ENCODE measurements at regions not wholly inside any gene's neighbourhood (a gene's known extent, or its start where the extent isn't known, plus 50 kb on each side); places are given as distances from the start of the nearest gene placed in this dataset.

GRCh38 chr6:109284675-109285074, 97.6 kb downstream of the CD164 start:
- DNase-seq = no peak
- Histone ChIP-seq H3K9me2 (replicated peaks; ENCODE audit: low read length) (no peaks in the 10 kb centered on the region), H3K36me3 (ENCODE audit: low read depth, low read length) (no peaks in the 10 kb centered on the region), H3K27ac (ENCODE audit: low read length) (no peak overlapping the region), H2AFZ (ENCODE audit: low read length) (no peak overlapping the region), H3K9me3 (ENCODE audit: low read length) (no peaks in the 10 kb centered on the region), H3K4me1 (ENCODE audit: insufficient read depth, low read length) (no peaks in the 10 kb centered on the region), H3K27me3 (ENCODE audit: low read length) (no peaks in the 10 kb centered on the region), H3K4me2 (ENCODE audit: low read length) (no peak overlapping the region), H4K20me1 (ENCODE audit: low read length) (no peaks in the 10 kb centered on the region), H3K9ac (ENCODE audit: low read length) (no peak overlapping the region), H3F3A (ENCODE audit: low read length, unreplicated experiment) (no peaks in the 10 kb centered on the region), H3K79me2 (ENCODE audit: low read length) (no peaks in the 10 kb centered on the region), H3K4me3 (ENCODE audit: low read length) (no peak overlapping the region)
- intact Hi-C loops (cut with micrococcal nuclease) = no loop called here
- POLR2A ChIA-PET (ENCODE audit: unreplicated experiment) = no interaction called here
- no peak for ATAC-seq
- CTCF ChIA-PET = no interaction called here
- TF ChIP-seq EZH2phosphoT487 (IDR thresholded peaks at IDR 0.05; ENCODE audit: borderline replicate concordance, low read length) (no peak), EZH2 (IDR thresholded peaks at IDR 0.05; ENCODE audit: low read length, unreplicated experiment) (no peak)
- TF ChIP-seq, protein P1, sequence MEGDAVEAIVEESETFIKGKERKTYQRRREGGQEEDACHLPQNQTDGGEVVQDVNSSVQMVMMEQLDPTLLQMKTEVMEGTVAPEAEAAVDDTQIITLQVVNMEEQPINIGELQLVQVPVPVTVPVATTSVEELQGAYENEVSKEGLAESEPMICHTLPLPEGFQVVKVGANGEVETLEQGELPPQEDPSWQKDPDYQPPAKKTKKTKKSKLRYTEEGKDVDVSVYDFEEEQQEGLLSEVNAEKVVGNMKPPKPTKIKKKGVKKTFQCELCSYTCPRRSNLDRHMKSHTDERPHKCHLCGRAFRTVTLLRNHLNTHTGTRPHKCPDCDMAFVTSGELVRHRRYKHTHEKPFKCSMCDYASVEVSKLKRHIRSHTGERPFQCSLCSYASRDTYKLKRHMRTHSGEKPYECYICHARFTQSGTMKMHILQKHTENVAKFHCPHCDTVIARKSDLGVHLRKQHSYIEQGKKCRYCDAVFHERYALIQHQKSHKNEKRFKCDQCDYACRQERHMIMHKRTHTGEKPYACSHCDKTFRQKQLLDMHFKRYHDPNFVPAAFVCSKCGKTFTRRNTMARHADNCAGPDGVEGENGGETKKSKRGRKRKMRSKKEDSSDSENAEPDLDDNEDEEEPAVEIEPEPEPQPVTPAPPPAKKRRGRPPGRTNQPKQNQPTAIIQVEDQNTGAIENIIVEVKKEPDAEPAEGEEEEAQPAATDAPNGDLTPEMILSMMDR (conservative IDR thresholded peaks at IDR 0.05; ENCODE audit: low read depth, low read length) = no peak
- BruUV-seq (replicated peaks) = no TSS peak

GRCh38 chr6:109282756-109283155, 99.5 kb downstream of the CD164 start:
- CTCF ChIA-PET = no interaction called here
- no peak for ATAC-seq

DNA sequence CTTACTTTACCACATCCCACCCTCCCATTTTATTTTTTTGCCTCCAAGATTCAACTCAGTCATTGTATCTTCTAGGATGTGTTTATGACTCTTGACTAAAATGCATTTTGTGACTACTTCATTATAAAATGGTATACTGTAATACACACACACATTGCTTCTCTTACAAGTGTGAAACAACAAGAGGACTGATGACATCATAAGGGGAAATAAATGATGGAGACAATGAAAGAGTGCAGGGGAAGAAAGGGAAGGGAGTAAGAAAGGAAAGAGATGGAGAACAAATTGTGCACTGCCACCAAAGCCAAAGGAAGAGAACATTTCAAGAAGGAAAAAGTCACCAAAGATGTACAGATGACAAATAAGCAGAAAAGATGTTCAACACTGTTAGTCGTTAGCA, 102.6 kb downstream of the CD164 start:
- Histone ChIP-seq H4K20me1 (ENCODE audit: low read length) (no peaks in the 10 kb centered on the region), H3K79me2 (ENCODE audit: low read length) (no peaks in the 10 kb centered on the region), H3K27ac (ENCODE audit: low read length) (no peak overlapping the region), H3F3A (ENCODE audit: low read length, unreplicated experiment) (no peaks in the 10 kb centered on the region), H3K36me3 (ENCODE audit: low read depth, low read length) (no peaks in the 10 kb centered on the region), H2AFZ (ENCODE audit: low read length) (no peak overlapping the region), H3K9ac (ENCODE audit: low read length) (no peak overlapping the region), H3K4me1 (ENCODE audit: insufficient read depth, low read length) (no peaks in the 10 kb centered on the region), H3K4me2 (ENCODE audit: low read length) (no peak overlapping the region), H3K27me3 (ENCODE audit: low read length) (no peaks in the 10 kb centered on the region), H3K9me3 (ENCODE audit: low read length) (no peaks in the 10 kb centered on the region), H3K9me2 (replicated peaks; ENCODE audit: low read length) (no peaks in the 10 kb centered on the region), H3K4me3 (ENCODE audit: low read length) (no peak overlapping the region)
- intact Hi-C loops (cut with micrococcal nuclease) = no loop called here
- no peak for DNase-seq
- ChIA-PET CTCF (no interaction called here), POLR2A (ENCODE audit: unreplicated experiment) (no interaction called here)
- BruUV-seq (replicated peaks) = no TSS peak
- ATAC-seq = no peak
- no peak for TF ChIP-seq EZH2phosphoT487 (IDR thresholded peaks at IDR 0.05; ENCODE audit: borderline replicate concordance, low read length)
- no peak for TF ChIP-seq EZH2 (IDR thresholded peaks at IDR 0.05; ENCODE audit: low read length, unreplicated experiment)
- TF ChIP-seq, protein P1 (conservative IDR thresholded peaks at IDR 0.05; ENCODE audit: low read depth, low read length) = no peak

More at GRCh38 chr6:109282756-109283155, 99.5 kb downstream of the CD164 start:
- H3K4me1 ChIP-seq (ENCODE audit: insufficient read depth, low read length) = no peaks in the 10 kb centered on the region
- no TSS peak for BruUV-seq (replicated peaks)
- H3K27me3 ChIP-seq (ENCODE audit: low read length) = no peaks in the 10 kb centered on the region
- H4K20me1 ChIP-seq (ENCODE audit: low read length) = no peaks in the 10 kb centered on the region
- POLR2A ChIA-PET (ENCODE audit: unreplicated experiment) = no interaction called here
- no peaks in the 10 kb centered on the region for H3K9me3 ChIP-seq (ENCODE audit: low read length)
- H3K36me3 ChIP-seq (ENCODE audit: low read depth, low read length) = no peaks in the 10 kb centered on the region
- H3K9ac ChIP-seq (ENCODE audit: low read length) = no peak overlapping the region
- H3K4me2 ChIP-seq (ENCODE audit: low read length) = no peak overlapping the region
- no peak for DNase-seq
- TF ChIP-seq, protein P1 (conservative IDR thresholded peaks at IDR 0.05; ENCODE audit: low read depth, low read length) = no peak
- TF ChIP-seq EZH2 (IDR thresholded peaks at IDR 0.05; ENCODE audit: low read length, unreplicated experiment) (no peak), EZH2phosphoT487 (IDR thresholded peaks at IDR 0.05; ENCODE audit: borderline replicate concordance, low read length) (no peak)
- no peak overlapping the region for H3K27ac ChIP-seq (ENCODE audit: low read length)
- intact Hi-C loops (cut with micrococcal nuclease) = no loop called here
- no peak overlapping the region for H2AFZ ChIP-seq (ENCODE audit: low read length)
- no peak overlapping the region for H3K4me3 ChIP-seq (ENCODE audit: low read length)
- no peaks in the 10 kb centered on the region for H3K79me2 ChIP-seq (ENCODE audit: low read length)
- H3F3A ChIP-seq (ENCODE audit: low read length, unreplicated experiment) = no peaks in the 10 kb centered on the region
- H3K9me2 ChIP-seq (replicated peaks; ENCODE audit: low read length) = no peaks in the 10 kb centered on the region
